GM21367 (cell line): ENCODE measurements at regions not wholly inside any gene's neighbourhood (a gene's known extent, or its start where the extent isn't known, plus 50 kb on each side); places are given as distances from the start of the nearest gene placed in this dataset.

Experiments
- ATAC-seq: cut with Tn5 transposase; IDR thresholded peaks from one replicate; pipeline ENCODE4 v1.9.1; 2021; ENCODE audit not compliant: unreplicated experiment

GRCh38 chr17:72297326-72298115 lies 176.7 kb downstream of the SOX9 start:
- no peak for ATAC-seq

- ATAC-seq: no peak
Measured at GRCh38 chr17:72299100-72299499, 178.3 kb downstream of the SOX9 start.

- no peak for ATAC-seq
Measured at GRCh38 chr17:72299592-72299991, 178.8 kb downstream of the SOX9 start.

GRCh38 chr17:72301887-72302286 lies 181.1 kb downstream of the SOX9 start:
- no peak for ATAC-seq

GRCh38 chr17:72302735-72303134 lies 181.9 kb downstream of the SOX9 start:
- ATAC-seq: no peak

GRCh38 chr17:72303787-72304733 lies 183.2 kb downstream of the SOX9 start:
- no peak for ATAC-seq

- no peak for ATAC-seq
Measured at GRCh38 chr17:72304859-72305258, 184.0 kb downstream of the SOX9 start.

- no peak for ATAC-seq
Measured at GRCh38 chr17:72305472-72305871, 184.7 kb downstream of the SOX9 start.

- no peak for ATAC-seq
Measured at GRCh38 chr17:72306037-72306436, 185.2 kb downstream of the SOX9 start.

- ATAC-seq: no peak
Measured at GRCh38 chr17:72307836-72308235, 187.0 kb downstream of the SOX9 start.

- no peak for ATAC-seq
Measured at GRCh38 chr17:72308744-72309385, 188.0 kb downstream of the SOX9 start.

GRCh38 chr17:72311004-72311403 lies 190.2 kb downstream of the SOX9 start:
- no peak for ATAC-seq

GRCh38 chr17:72315122-72315913 lies 194.5 kb downstream of the SOX9 start:
- no peak for ATAC-seq

GRCh38 chr17:72318131-72318530 lies 197.3 kb downstream of the SOX9 start:
- ATAC-seq: no peak

- no peak for ATAC-seq
Measured at GRCh38 chr17:72321896-72322295, 201.1 kb downstream of the SOX9 start.

- peak; percentile 67 for ATAC-seq
Measured at GRCh38 chr17:72332367-72332766, 211.5 kb downstream of the SOX9 start.

GRCh38 chr17:72333570-72333969 lies 212.8 kb downstream of the SOX9 start:
- ATAC-seq: no peak

- no peak for ATAC-seq
Measured at GRCh38 chr17:72334205-72334604, 213.4 kb downstream of the SOX9 start.

- no peak for ATAC-seq
Measured at GRCh38 chr17:72336026-72336803, 215.4 kb downstream of the SOX9 start.

GRCh38 chr17:72336804-72337070 lies 215.9 kb downstream of the SOX9 start:
- ATAC-seq: no peak
